ENCODE measurements at regions not wholly inside any gene's neighbourhood (a gene's known extent, or its start where the extent isn't known, plus 50 kb on each side); places are given as distances from the start of the nearest gene placed in this dataset.
A peak's percentile ranks its signal among the peaks of the same experiment; 100 is the strongest.
"Not testable (repeated sequence)": the region's sequence is repeated elsewhere in the genome, so short reads cannot be mapped to it uniquely, and the experiment has no call there.

DNA sequence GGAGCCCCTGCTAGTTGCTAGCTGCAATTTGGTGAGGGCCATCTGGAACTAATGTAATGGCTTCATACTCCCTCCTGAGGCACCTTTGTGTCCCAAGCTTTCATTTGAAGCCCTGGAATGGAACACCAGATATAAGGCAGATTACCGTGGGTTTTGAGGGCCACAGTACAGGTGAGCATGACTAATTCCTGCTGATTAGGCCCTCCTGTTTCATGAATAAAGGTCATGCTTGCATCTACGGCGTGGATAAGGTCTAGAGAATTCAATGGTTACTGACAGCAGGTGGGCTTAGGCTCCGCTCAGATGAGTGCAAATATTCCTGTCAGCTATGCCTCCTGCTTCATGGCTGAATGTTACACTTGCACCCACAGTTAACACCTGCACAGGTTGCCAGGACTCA, 495.4 kb downstream of the NAP1L3 start:
- no peak for DNase-seq

DNA sequence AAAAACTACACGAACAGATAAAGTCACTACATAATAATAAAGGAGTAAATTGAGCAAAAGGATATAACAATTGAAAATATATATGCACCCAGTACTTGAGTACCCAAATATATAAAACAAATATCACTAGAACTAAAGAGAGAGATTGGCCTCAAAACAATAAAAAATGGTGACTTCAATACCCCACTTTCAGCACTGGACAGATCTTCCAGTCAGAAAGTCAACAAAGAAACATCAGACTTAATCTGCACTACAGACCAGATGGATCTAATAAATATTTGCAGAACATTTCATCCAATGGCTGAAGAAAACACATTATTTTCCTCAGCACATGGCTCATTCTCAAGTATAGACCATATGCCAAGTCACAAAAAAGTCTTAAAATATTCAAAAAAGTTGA, 503.6 kb downstream of the NAP1L3 start:
- no peak for DNase-seq

DNA sequence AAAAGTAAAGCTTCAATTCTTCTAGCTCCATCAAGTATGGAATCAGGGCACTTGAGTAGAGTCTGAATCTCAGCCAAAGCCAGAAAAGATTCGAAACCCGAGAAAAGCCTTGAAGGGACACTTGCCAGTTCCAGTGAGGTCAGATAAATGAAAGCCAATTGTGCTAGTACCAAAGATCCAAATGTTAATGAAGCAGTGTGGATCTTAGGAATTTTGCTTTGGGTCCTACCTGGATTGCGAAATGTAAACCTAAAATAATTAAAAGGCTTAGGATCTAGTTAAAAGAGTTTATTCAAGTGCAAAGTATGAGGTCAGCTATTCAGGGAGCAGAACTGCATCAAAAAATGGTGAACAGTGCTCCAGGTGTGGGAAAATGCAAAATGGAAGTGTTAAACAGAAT, 552.6 kb downstream of the NAP1L3 start:
- no peak for DNase-seq

DNA sequence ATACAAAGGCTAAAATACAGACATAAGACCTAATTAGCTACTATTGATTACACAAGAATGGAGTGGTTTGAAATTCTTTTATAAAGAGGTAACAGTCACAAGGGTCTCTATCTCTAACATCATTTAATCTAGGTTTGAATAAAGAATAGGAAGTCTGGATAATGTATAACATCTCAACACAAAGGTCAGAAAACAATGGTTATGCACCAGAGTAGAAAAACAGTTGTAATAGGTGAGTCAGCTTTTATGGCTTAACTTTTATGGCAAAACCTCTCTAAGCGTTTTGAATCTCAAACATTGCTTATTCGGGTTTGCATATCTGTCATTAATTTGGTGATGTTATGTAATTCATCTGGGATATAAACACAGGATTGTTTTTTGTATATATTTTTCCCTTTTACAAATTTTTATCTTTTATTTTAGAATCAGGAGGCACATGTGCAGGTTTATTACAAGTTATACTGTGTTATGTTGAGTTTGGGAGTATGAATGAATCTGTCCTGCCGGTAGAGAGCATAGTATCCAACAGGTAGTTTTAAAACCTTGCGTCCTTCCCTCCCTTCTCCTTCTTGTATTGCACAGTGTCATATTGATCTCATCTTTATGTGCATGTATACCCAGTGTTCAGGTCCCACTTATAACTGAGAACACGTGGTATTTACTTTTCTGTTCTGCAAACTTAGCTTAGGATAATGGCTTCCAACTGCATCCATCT, 569.9 kb downstream of the NAP1L3 start:
- DNase-seq, result not testable (repeated sequence)

DNA sequence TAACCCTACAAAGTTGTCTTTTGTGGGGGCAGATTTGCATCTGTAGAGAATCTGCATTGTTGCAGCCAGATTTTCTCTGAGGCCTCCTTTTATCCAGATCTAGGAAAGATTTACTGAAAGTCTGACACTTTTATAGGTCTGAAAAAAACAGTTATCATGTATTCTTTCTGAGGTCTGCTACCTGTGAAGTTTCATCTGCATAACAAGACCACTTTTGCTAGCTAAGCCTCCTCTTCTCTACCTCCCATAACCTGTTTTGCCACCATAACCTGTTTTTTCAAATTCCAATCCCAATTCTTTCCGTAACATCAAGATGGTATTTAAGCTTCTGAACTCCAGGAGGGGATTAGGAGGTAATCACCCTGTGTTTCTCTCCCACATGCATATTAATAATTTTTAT, 577.8 kb downstream of the NAP1L3 start:
- DNase-seq, result not testable (repeated sequence)

DNA sequence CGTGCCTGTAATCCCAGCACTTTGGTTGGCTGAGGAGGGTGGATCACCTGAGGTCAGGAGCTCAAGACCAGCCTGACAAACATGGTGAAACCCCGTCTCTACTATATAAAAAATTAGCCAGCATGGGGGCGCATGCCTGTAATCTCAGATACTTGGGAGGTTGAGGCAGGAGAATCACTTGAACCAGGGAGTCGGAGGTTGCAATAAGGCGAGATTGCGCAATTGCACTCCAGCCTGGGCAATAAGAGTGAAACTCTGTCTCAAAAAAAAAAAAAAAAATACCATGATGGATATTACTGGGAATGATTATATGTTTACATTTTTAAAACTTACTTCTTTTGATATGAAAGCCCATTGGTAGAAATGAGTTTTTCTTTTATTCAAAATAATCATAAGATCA, 594.5 kb downstream of the NAP1L3 start:
- DNase-seq, result not testable (repeated sequence)

DNA sequence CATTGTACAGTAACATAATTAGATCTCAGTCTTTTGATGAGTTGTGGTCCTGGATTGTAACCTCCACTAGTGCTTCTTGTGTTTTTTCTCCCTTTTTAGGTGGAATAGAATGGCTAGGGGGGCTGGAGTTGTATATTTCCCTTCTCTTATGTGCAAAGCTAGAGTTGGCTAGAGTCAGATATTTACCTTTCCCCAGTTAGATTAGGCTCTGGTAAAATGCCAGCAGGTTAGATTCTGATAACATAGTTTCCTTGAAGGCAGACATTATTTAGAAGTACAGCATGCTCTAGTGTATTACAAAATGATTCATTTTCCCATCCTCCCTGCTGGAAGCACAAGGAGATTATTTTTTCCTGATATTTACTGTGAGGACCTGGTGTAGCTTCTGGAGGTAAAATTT, 618.1 kb downstream of the NAP1L3 start:
- DNase-seq, result not testable (repeated sequence)

DNA sequence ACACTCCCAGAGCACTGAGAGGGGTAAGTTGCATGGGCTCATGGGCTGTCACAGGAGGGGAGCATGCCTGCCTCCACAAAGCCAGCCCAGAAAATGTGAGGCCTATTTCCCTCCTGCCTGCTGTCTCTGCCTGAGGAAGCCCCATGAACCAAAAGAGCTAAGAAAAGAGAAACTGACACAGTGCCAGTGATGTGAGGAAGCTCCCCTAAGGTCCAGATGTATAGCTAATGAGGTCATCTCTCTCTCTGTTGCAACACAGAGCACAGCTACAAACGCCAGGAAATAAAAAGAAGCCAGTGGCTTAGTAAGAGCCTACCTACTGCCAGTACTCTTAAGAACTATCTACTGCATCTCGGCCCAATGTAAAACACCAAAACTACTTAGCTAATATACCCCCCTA, 653.5 kb downstream of the NAP1L3 start:
- DNase-seq, result peak; percentile 6

DNA sequence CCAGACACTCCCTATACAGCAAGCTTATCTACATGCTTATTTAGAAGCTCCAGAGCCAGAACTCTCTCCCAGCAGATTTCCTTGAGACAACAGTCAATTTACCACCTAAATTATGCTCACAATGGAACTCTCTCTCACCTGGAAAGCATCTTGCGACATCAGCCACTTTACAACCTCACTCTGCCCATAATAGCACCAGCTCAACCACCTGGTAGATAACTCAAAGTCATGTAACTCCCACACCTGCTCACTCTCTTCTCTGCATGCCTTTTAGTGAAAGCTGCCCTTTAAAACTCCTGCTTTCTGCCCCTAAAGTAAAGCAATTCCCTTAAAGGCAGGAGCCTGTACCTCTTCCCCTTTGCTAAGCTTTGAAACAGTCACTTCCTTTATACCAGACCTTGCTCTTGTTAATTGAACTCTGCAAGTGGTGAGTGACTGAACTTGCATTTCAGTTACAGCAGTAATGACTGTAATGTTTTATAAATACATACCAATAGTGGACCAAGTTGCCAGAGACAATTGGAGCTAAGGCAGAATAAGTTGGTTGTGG, 658.8 kb downstream of the NAP1L3 start:
- not testable (repeated sequence) for DNase-seq
